A673 (cell line): ENCODE measurements at regions not wholly inside any gene's neighbourhood (a gene's known extent, or its start where the extent isn't known, plus 50 kb on each side); places are given as distances from the start of the nearest gene placed in this dataset.

Experiments
- EZH2 ChIP-seq: fragments of 200-600 bp; sonication (generic); IDR thresholded peaks from 2 replicates; pipeline ENCODE4 v1.6.1; 2017; ENCODE audit warnings: borderline replicate concordance, low read depth, mild to moderate bottlenecking, mixed read lengths, antibody characterized with exemption, low read length; ENCODE audit not compliant: poor library complexity, severe bottlenecking
- TF ChIP-seq, protein P1 (sequence below): fragments of 300-800, 200-600 bp; sonication (generic); conservative IDR thresholded peaks from 2 replicates; pipeline ENCODE4 v1.5.1; 2017; ENCODE audit warnings: low read depth, mild to moderate bottlenecking, antibody characterized with exemption, low read length, moderate library complexity, mixed read lengths

DNA sequence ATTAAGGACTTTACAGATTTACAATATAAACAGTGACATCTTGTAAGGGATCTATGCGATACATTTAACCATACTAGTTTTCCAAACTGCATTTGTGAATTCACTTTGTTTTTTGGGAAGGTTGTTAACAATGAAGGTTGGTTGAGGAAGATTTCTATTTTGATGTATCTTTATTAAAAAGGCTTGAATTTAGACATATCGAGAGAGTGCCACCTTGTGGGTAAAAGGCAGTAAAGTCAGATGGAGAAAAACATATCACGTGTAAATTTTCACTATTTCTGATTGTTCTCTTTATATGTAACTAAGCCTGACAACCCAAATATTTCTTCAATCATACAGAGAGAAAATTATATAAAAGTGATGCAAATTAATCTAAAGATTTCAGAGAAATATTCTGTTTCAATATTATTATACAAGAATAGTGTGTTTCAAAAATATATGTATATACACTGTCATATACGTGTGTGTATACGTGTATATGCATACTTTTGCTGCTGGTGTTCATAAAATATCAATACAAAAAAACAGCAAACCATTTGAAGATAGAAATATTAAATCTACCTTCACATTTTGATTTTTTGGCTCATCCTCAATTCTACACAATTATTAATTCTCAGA, 988.6 kb downstream of the SORCS1 start:
- TF ChIP-seq, protein P1, sequence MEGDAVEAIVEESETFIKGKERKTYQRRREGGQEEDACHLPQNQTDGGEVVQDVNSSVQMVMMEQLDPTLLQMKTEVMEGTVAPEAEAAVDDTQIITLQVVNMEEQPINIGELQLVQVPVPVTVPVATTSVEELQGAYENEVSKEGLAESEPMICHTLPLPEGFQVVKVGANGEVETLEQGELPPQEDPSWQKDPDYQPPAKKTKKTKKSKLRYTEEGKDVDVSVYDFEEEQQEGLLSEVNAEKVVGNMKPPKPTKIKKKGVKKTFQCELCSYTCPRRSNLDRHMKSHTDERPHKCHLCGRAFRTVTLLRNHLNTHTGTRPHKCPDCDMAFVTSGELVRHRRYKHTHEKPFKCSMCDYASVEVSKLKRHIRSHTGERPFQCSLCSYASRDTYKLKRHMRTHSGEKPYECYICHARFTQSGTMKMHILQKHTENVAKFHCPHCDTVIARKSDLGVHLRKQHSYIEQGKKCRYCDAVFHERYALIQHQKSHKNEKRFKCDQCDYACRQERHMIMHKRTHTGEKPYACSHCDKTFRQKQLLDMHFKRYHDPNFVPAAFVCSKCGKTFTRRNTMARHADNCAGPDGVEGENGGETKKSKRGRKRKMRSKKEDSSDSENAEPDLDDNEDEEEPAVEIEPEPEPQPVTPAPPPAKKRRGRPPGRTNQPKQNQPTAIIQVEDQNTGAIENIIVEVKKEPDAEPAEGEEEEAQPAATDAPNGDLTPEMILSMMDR, result peak; percentile 75
- no peak for TF ChIP-seq EZH2
